HepG2 (cell line): ENCODE measurements at regions not wholly inside any gene's neighbourhood (a gene's known extent, or its start where the extent isn't known, plus 50 kb on each side); places are given as distances from the start of the nearest gene placed in this dataset.

ENCODE experiments used
- AHDC1 ChIP-seq: sonication (generic); formaldehyde crosslinking; IDR thresholded peaks from 2 replicates; pipeline ENCODE4 v1.5.1; 2020; ENCODE audit warnings: mild to moderate bottlenecking, missing genetic modification reagents, borderline replicate concordance
- DMAP1 ChIP-seq: IDR thresholded peaks from 2 replicates; pipeline ENCODE4 v1.6.1; 2016
- ELK4 ChIP-seq: sonication (generic); formaldehyde crosslinking; IDR thresholded peaks from 2 replicates; pipeline ENCODE4 v1.9.0; 2021; ENCODE audit warnings: missing genetic modification reagents, borderline replicate concordance
- FLYWCH1 ChIP-seq: sonication (generic); formaldehyde crosslinking; IDR thresholded peaks from 2 replicates; pipeline ENCODE4 v1.8.1; 2023; ENCODE audit warnings: mild to moderate bottlenecking, missing genetic modification reagents
- FOXA3 ChIP-seq: IDR thresholded peaks from 2 replicates; pipeline ENCODE4 v1.6.1; 2016; ENCODE audit warnings: missing genetic modification reagents, missing compliant biosample characterization
- GATAD2A ChIP-seq: IDR thresholded peaks from 2 replicates; pipeline ENCODE4 v1.6.1; 2016
- GTF2F1 ChIP-seq: fragments of 150-350 bp; IDR thresholded peaks from 2 replicates; pipeline ENCODE4 v1.6.1; 2014; ENCODE audit warnings: low read length
- PTBP1 ChIP-seq: fragments of 200-400 bp; formaldehyde crosslinking; IDR thresholded peaks from 2 replicates; pipeline ENCODE4 v1.6.1; 2018; ENCODE audit warnings: low read length, low read depth; ENCODE audit not compliant: poor library complexity, severe bottlenecking
- RAD21 ChIP-seq: fragments of 450-650 bp; formaldehyde crosslinking; IDR thresholded peaks from 2 replicates; pipeline ENCODE4 v1.5.0; 2020; ENCODE audit warnings: mild to moderate bottlenecking
- RFX1 ChIP-seq: fragments of 450-650 bp; IDR thresholded peaks from 2 replicates; pipeline ENCODE4 v1.6.1; 2017
- RNF219 ChIP-seq: sonication (generic); formaldehyde crosslinking; IDR thresholded peaks from 2 replicates; pipeline ENCODE4 v1.5.0; 2020; ENCODE audit warnings: mild to moderate bottlenecking, missing genetic modification reagents
- ZBTB1 ChIP-seq: sonication (generic); formaldehyde crosslinking; IDR thresholded peaks from 2 replicates; pipeline ENCODE4 v1.4.0; 2020; ENCODE audit warnings: missing genetic modification reagents, borderline replicate concordance
- ZFP1 ChIP-seq: IDR thresholded peaks from 2 replicates; pipeline ENCODE4 v1.6.1; 2016
- ZNF367 ChIP-seq: sonication (generic); formaldehyde crosslinking; IDR thresholded peaks from 2 replicates; pipeline ENCODE4 v1.4.0; 2020; ENCODE audit warnings: missing genetic modification reagents, borderline replicate concordance
- ZNF75D ChIP-seq: sonication (generic); formaldehyde crosslinking; IDR thresholded peaks from 2 replicates; pipeline ENCODE4 v1.8.1; 2023; ENCODE audit warnings: missing genetic modification reagents, mild to moderate bottlenecking, borderline replicate concordance
- ZXDC ChIP-seq: sonication (generic); formaldehyde crosslinking; IDR thresholded peaks from 2 replicates; pipeline ENCODE4 v1.5.0; 2020; ENCODE audit warnings: mild to moderate bottlenecking, missing genetic modification reagents
- TF ChIP-seq, protein P1 (sequence below): sonication (generic); formaldehyde crosslinking; IDR thresholded peaks from 2 replicates; pipeline ENCODE4 v1.5.1; 2020; ENCODE audit warnings: missing genetic modification reagents, mild to moderate bottlenecking, borderline replicate concordance
- TF ChIP-seq, protein P2 (sequence below): sonication (generic); formaldehyde crosslinking; IDR thresholded peaks from 2 replicates; pipeline ENCODE4 v1.4.0; 2020; ENCODE audit warnings: missing genetic modification reagents

DNA sequence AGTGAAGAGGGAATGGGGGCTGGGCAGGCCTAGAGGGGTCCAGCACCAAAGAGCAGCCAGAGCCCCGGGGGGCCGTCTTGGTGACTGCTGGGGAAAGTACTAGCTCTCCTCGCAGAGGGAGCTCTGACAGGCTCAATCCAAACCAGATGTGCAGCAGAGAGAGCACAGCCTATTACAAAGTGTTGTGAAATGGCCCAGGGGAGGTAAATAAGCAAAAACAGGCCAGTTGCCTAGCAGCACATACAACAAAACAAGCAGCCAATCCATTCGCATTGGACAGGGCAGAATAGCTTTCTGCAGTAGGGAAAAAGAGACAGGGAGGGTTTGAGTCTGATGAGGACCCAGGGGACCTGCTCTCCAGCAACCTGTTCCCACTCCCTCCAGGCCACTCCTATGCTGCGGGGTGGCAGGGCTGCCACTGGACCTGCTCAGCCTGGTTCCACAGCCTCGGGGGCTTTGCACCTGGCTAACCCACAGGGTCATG lies 239.6 kb upstream of the FGGY start (continued):
- TF ChIP-seq ZXDC (CRISPR knock-in tag) = no peak
- TF ChIP-seq RAD21 (CRISPR knock-in tag) = no peak
- no peak for TF ChIP-seq AHDC1 (CRISPR knock-in tag)
- peak; percentile 83 for TF ChIP-seq FOXA3 (CRISPR knock-in tag)
- no peak for TF ChIP-seq ZFP1 (CRISPR knock-in tag)
- TF ChIP-seq GATAD2A (CRISPR knock-in tag) = peak; percentile 43; the same call in 1 of the 2 replicates
- TF ChIP-seq, protein P1, sequence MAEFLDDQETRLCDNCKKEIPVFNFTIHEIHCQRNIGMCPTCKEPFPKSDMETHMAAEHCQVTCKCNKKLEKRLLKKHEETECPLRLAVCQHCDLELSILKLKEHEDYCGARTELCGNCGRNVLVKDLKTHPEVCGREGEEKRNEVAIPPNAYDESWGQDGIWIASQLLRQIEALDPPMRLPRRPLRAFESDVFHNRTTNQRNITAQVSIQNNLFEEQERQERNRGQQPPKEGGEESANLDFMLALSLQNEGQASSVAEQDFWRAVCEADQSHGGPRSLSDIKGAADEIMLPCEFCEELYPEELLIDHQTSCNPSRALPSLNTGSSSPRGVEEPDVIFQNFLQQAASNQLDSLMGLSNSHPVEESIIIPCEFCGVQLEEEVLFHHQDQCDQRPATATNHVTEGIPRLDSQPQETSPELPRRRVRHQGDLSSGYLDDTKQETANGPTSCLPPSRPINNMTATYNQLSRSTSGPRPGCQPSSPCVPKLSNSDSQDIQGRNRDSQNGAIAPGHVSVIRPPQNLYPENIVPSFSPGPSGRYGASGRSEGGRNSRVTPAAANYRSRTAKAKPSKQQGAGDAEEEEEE (CRISPR knock-in tag) = no peak
- no peak for TF ChIP-seq ZBTB1 (CRISPR knock-in tag)
- TF ChIP-seq PTBP1 = no peak
- no peak for TF ChIP-seq ZNF367
- no peak for TF ChIP-seq GTF2F1
- no peak for TF ChIP-seq DMAP1 (CRISPR knock-in tag)
- TF ChIP-seq RNF219 = no peak
- TF ChIP-seq ELK4 = no peak
- TF ChIP-seq FLYWCH1 (CRISPR knock-in tag) = no peak
- TF ChIP-seq, protein P2, sequence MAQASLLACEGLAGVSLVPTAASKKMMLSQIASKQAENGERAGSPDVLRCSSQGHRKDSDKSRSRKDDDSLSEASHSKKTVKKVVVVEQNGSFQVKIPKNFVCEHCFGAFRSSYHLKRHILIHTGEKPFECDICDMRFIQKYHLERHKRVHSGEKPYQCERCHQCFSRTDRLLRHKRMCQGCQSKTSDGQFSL = no peak
- no peak for TF ChIP-seq ZNF75D
- TF ChIP-seq RFX1 = peak; percentile 78
